Endothelial cell of umbilical vein (primary cell): ENCODE measurements at regions not wholly inside any gene's neighbourhood (a gene's known extent, or its start where the extent isn't known, plus 50 kb on each side); places are given as distances from the start of the nearest gene placed in this dataset.

ENCODE experiments used
- BruUV-seq: library from RNA; stranded (reverse); fragments of 400-500 nt; replicated peaks from 2 replicates; lab custom pipeline; 2021; lab: Mats Ljungman, UMichigan
- CTCF ChIA-PET: fragments of 300-600, 350-600 bp; sonication (Branson Sonifier 250); formaldehyde crosslinking; loops from one replicate; lab custom pipeline; 2021; ENCODE audit warnings: antibody characterized with exemption, inconsistent platforms; lab: Charles Lee
- POLR2A ChIA-PET: fragments of 300-600, 350-600 bp; sonication (Branson Sonifier 250); formaldehyde crosslinking; loops from one replicate; lab custom pipeline; 2021; ENCODE audit warnings: antibody characterized with exemption, inconsistent platforms; lab: Charles Lee
- DNase-seq: peaks from one replicate; pipeline ENCODE4 v3.0.0-alpha.2; 2011; ENCODE audit warnings: low read depth, low spot score
- FAIRE-seq: peaks from 2 replicates; lab custom pipeline; 2011; peaks lifted over from hg19 to GRCh38; lab: Jason Lieb, UNC
- H2AFZ ChIP-seq: 2 replicates; pipeline ENCODE4 v1.6.0; 2012; ENCODE audit warnings: low read depth, low read length, control low read depth, inconsistent platforms
- H3K27ac ChIP-seq: 2 replicates; pipeline ENCODE4 v1.5.1; 2011; ENCODE audit warnings: low read depth, mild to moderate bottlenecking, control low read depth, low read length, moderate library complexity; ENCODE audit not compliant: insufficient read depth
- H3K27me3 ChIP-seq, 2 experiments: 2 replicates each; pipeline versions ENCODE4 v1.6.0 to v1.6.1; 2011; ENCODE audit warnings: low read length in 2 of 2, mixed read lengths in 1 of 2; ENCODE audit not compliant: control insufficient read depth in 2 of 2, insufficient read depth in 2 of 2
- H3K36me3 ChIP-seq, 2 experiments: 2 replicates in 1 of 2; 3 replicates in 1 of 2; pipeline ENCODE4 v1.5.1; 2011; ENCODE audit warnings: low read length in 2 of 2, mild to moderate bottlenecking in 1 of 2, moderate library complexity in 1 of 2; ENCODE audit not compliant: control insufficient read depth in 2 of 2, insufficient read depth in 2 of 2; ENCODE audit errors: extremely low read depth in 1 of 2
- H3K4me1 ChIP-seq: 3 replicates; pipeline ENCODE4 v1.5.1; 2011; ENCODE audit warnings: mild to moderate bottlenecking, low read length; ENCODE audit not compliant: control insufficient read depth, insufficient read depth; ENCODE audit errors: extremely low read depth
- H3K4me2 ChIP-seq: 2 replicates; pipeline ENCODE4 v1.6.1; 2011; ENCODE audit warnings: low read length, control low read depth, mixed read lengths; ENCODE audit not compliant: insufficient read depth
- H3K4me3 ChIP-seq, 3 experiments: fragments of 200-600 bp in 1 of 3; sonication (generic), shearing (Covaris generic) in 1 of 3; replicated peaks in 1 of 3; 2 replicates each; pipeline ENCODE4 v1.5.1; 2011 to 2016; ENCODE audit warnings: control low read depth in 3 of 3, low read length in 3 of 3, mild to moderate bottlenecking in 2 of 3, inconsistent platforms in 1 of 3, low read depth in 1 of 3, moderate library complexity in 1 of 3; ENCODE audit not compliant: insufficient read depth in 1 of 3
- H3K79me2 ChIP-seq: 2 replicates; pipeline ENCODE4 v1.6.0; 2012; ENCODE audit warnings: low read length, inconsistent platforms; ENCODE audit not compliant: control insufficient read depth, insufficient read depth
- H3K9ac ChIP-seq: replicated peaks from 2 replicates; pipeline ENCODE3; 2011; ENCODE audit warnings: low read length, control low read depth; ENCODE audit not compliant: insufficient read depth; ENCODE audit errors: extremely low read depth
- H3K9me1 ChIP-seq: replicated peaks from 3 replicates; pipeline ENCODE4 v1.6.0; 2011; ENCODE audit warnings: mild to moderate bottlenecking, low read length; ENCODE audit not compliant: control insufficient read depth, insufficient read depth; ENCODE audit errors: extremely low read depth
- H3K9me3 ChIP-seq: replicated peaks from 2 replicates; pipeline ENCODE4 v1.5.1; 2012; ENCODE audit warnings: low read length, inconsistent platforms; ENCODE audit not compliant: control insufficient read depth, insufficient read depth
- H4K20me1 ChIP-seq: replicated peaks from 2 replicates; pipeline ENCODE3; 2011; ENCODE audit warnings: mild to moderate bottlenecking, low read length; ENCODE audit not compliant: control insufficient read depth, insufficient read depth; ENCODE audit errors: extremely low read depth
- EZH2 ChIP-seq: IDR thresholded peaks from 2 replicates; pipeline ENCODE4 v1.6.1; 2012; ENCODE audit warnings: borderline replicate concordance, low read depth, mild to moderate bottlenecking, moderate library complexity, low read length, inconsistent platforms; ENCODE audit not compliant: severe bottlenecking
- FOS ChIP-seq: IDR thresholded peaks from 2 replicates; pipeline ENCODE4 v1.6.1; 2011; ENCODE audit warnings: mild to moderate bottlenecking, low read length, moderate library complexity, borderline replicate concordance; ENCODE audit not compliant: insufficient read depth
- GATA2 ChIP-seq: IDR thresholded peaks from 2 replicates; pipeline ENCODE4 v1.7.0; 2011; ENCODE audit warnings: low read depth, mild to moderate bottlenecking, moderate library complexity, mixed read lengths, low read length; ENCODE audit not compliant: insufficient read length, insufficient read depth
- JUN ChIP-seq: IDR thresholded peaks from 2 replicates; pipeline ENCODE4 v1.6.1; 2011; ENCODE audit warnings: borderline replicate concordance, low read depth; ENCODE audit not compliant: insufficient read length, insufficient read depth
- MYC ChIP-seq: IDR thresholded peaks from one replicate; pipeline ENCODE4 v1.6.1; 2011; ENCODE audit warnings: mild to moderate bottlenecking, low read depth, low read length
- POLR2A ChIP-seq: IDR thresholded peaks from 2 replicates; pipeline ENCODE4 v1.6.1; 2012; ENCODE audit warnings: low read depth, mild to moderate bottlenecking, control low read depth, low read length
- POLR2AphosphoS5 ChIP-seq: IDR thresholded peaks from 2 replicates; pipeline ENCODE4 v1.6.1; 2012; ENCODE audit warnings: low read depth, mild to moderate bottlenecking, control low read depth, low read length, moderate library complexity; ENCODE audit not compliant: insufficient read depth
- dilution Hi-C: fragments of 300-500 bp; cut with MboI; formaldehyde crosslinking; loops from one replicate; pipeline ENCODE4 v1.15.0; 2019; ENCODE audit warnings: low sequenced_read_pairs; ENCODE audit not compliant: extremely low pct_ligation_motif_present
- intact Hi-C: fragments of 100-400 bp; cut with micrococcal nuclease; formaldehyde crosslinking; loops from one replicate; pipeline ENCODE4 v1.10.0; 2022
- TF ChIP-seq, protein P1 (sequence below), 2 donors: IDR thresholded peaks; 1 replicate in 1 of 2; 2 replicates in 1 of 2; pipeline ENCODE4 v1.5.1; 2011; ENCODE audit warnings: low read length in 2 of 2, mild to moderate bottlenecking in 2 of 2, moderate library complexity in 2 of 2, control low read depth in 1 of 2, inconsistent platforms in 1 of 2, low read depth in 1 of 2; ENCODE audit not compliant: insufficient read depth in 1 of 2; ENCODE audit errors: extremely low read depth in 1 of 2
- TF ChIP-seq, protein P2 (sequence below): IDR thresholded peaks from 2 replicates; pipeline ENCODE4 v1.6.1; 2011; ENCODE audit not compliant: insufficient read depth, insufficient read length

DNA sequence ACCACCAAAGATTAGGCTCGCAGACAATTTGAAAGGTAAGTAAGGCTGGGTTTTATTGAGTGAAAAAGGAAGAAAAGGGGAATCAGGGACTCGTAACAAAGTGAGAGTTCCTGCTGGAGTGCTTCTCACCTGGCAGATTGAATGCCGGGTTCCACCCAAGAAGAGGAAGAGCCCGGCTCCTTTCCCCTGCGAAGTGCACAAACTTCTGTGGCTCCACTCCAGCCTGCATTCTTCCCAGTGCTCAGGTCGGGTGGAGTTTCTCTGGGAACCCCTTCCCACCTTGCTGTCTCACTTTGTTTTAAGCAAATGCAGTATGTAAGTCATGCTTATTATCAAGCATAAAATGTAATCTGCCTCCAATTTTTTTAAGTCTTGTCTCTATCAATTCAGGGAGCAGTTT, 87.1 kb upstream of the TMEM106B start:
- H4K20me1 ChIP-seq: no peaks in the 10 kb centered on the region
- H3K36me3 ChIP-seq: no peaks in the 10 kb centered on the region
- no peaks in the 10 kb centered on the region for H3K79me2 ChIP-seq
- POLR2A ChIA-PET: no interaction called here
- H3K4me2 ChIP-seq: no peak overlapping the region
- FAIRE-seq: no peak
- H3K4me1 ChIP-seq: no peaks in the 10 kb centered on the region
- no peak overlapping the region for H2AFZ ChIP-seq
- H3K27me3 ChIP-seq: peaks cover 0 to 5% of the 10 kb centered on the region in 2 experiments
- H3K9me1 ChIP-seq: no peaks in the 10 kb centered on the region
- H3K4me3 ChIP-seq: no peak overlapping the region
- dilution Hi-C loops: no loop called here
- intact Hi-C loops: no loop called here
- TF ChIP-seq POLR2AphosphoS5 (no peak), EZH2 (no peak), FOS (no peak), MYC (no peak), POLR2A (no peak), GATA2 (no peak), JUN (no peak)
- TF ChIP-seq, protein P1, sequence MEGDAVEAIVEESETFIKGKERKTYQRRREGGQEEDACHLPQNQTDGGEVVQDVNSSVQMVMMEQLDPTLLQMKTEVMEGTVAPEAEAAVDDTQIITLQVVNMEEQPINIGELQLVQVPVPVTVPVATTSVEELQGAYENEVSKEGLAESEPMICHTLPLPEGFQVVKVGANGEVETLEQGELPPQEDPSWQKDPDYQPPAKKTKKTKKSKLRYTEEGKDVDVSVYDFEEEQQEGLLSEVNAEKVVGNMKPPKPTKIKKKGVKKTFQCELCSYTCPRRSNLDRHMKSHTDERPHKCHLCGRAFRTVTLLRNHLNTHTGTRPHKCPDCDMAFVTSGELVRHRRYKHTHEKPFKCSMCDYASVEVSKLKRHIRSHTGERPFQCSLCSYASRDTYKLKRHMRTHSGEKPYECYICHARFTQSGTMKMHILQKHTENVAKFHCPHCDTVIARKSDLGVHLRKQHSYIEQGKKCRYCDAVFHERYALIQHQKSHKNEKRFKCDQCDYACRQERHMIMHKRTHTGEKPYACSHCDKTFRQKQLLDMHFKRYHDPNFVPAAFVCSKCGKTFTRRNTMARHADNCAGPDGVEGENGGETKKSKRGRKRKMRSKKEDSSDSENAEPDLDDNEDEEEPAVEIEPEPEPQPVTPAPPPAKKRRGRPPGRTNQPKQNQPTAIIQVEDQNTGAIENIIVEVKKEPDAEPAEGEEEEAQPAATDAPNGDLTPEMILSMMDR (IDR thresholded peaks at IDR 0.05; ENCODE audit: extremely low read depth in 1 of 2, insufficient read depth in 1 of 2, low read depth in 1 of 2, low read length in 2 of 2): no peak
- TF ChIP-seq, protein P2, sequence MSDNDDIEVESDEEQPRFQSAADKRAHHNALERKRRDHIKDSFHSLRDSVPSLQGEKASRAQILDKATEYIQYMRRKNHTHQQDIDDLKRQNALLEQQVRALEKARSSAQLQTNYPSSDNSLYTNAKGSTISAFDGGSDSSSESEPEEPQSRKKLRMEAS: no peak
- H3K9ac ChIP-seq: no peak overlapping the region
- no peak for DNase-seq
- H3K9me3 ChIP-seq: no peaks in the 10 kb centered on the region
- no TSS peak for BruUV-seq
- no peak overlapping the region for H3K27ac ChIP-seq
- CTCF ChIA-PET: no interaction called here
